ENCODE measurements at regions not wholly inside any gene's neighbourhood (a gene's known extent, or its start where the extent isn't known, plus 50 kb on each side); places are given as distances from the start of the nearest gene placed in this dataset.
"Not testable (repeated sequence)": the region's sequence is repeated elsewhere in the genome, so short reads cannot be mapped to it uniquely, and the experiment has no call there.

- no peak for DNase-seq (ENCODE audit: low read depth)
Measured at GRCh38 chr2:184413671-184414229, 184.6 kb upstream of the ZNF804A start.

- no peak for DNase-seq (ENCODE audit: low read depth)
Measured at GRCh38 chr2:184416146-184416913, 182.0 kb upstream of the ZNF804A start.

GRCh38 chr2:184419744-184420143, 178.6 kb upstream of the ZNF804A start:
- no peak for DNase-seq (ENCODE audit: low read depth)

GRCh38 chr2:184421456-184421855, 176.9 kb upstream of the ZNF804A start:
- DNase-seq (ENCODE audit: low read depth), result not testable (repeated sequence)

GRCh38 chr2:184425083-184425482, 173.2 kb upstream of the ZNF804A start:
- no peak for DNase-seq (ENCODE audit: low read depth)

GRCh38 chr2:184444217-184444616, 154.1 kb upstream of the ZNF804A start:
- no peak for DNase-seq (ENCODE audit: low read depth)

- no peak for DNase-seq (ENCODE audit: low read depth)
Measured at GRCh38 chr2:184444623-184445223, 153.6 kb upstream of the ZNF804A start.

- no peak for DNase-seq (ENCODE audit: low read depth)
Measured at GRCh38 chr2:184449760-184450159, 148.6 kb upstream of the ZNF804A start.

GRCh38 chr2:184452907-184453306, 145.4 kb upstream of the ZNF804A start:
- DNase-seq (ENCODE audit: low read depth), result no peak

- DNase-seq (ENCODE audit: low read depth), result no peak
Measured at GRCh38 chr2:184455624-184456023, 142.7 kb upstream of the ZNF804A start.

GRCh38 chr2:184456693-184457092, 141.6 kb upstream of the ZNF804A start:
- DNase-seq (ENCODE audit: low read depth), result not testable (repeated sequence)

- DNase-seq (ENCODE audit: low read depth), result no peak
Measured at GRCh38 chr2:184463102-184463865, 135.0 kb upstream of the ZNF804A start.

GRCh38 chr2:184463866-184464248, 134.5 kb upstream of the ZNF804A start:
- no peak for DNase-seq (ENCODE audit: low read depth)

- DNase-seq (ENCODE audit: low read depth), result no peak
Measured at GRCh38 chr2:184468826-184469225, 129.5 kb upstream of the ZNF804A start.

GRCh38 chr2:184472481-184472880, 125.8 kb upstream of the ZNF804A start:
- no peak for DNase-seq (ENCODE audit: low read depth)

- DNase-seq (ENCODE audit: low read depth), result no peak
Measured at GRCh38 chr2:184481865-184482264, 116.5 kb upstream of the ZNF804A start.

GRCh38 chr2:184498936-184499335, 99.4 kb upstream of the ZNF804A start:
- DNase-seq (ENCODE audit: low read depth), result no peak

GRCh38 chr2:184504252-184504651, 94.1 kb upstream of the ZNF804A start:
- no peak for DNase-seq (ENCODE audit: low read depth)

GRCh38 chr2:184507254-184507653, 91.1 kb upstream of the ZNF804A start:
- no peak for DNase-seq (ENCODE audit: low read depth)

GRCh38 chr2:184517402-184517801, 80.9 kb upstream of the ZNF804A start:
- DNase-seq (ENCODE audit: low read depth), result no peak

- no peak for DNase-seq (ENCODE audit: low read depth)
Measured at GRCh38 chr2:184520441-184520840, 77.9 kb upstream of the ZNF804A start.

- no peak for DNase-seq (ENCODE audit: low read depth)
Measured at GRCh38 chr2:184523732-184524131, 74.6 kb upstream of the ZNF804A start.

Measured in myocyte (in vitro differentiated cells).